ENCODE measurements at regions not wholly inside any gene's neighbourhood (a gene's known extent, or its start where the extent isn't known, plus 50 kb on each side); places are given as distances from the start of the nearest gene placed in this dataset.

- TF ChIP-seq CTCF (CRISPR knock-in tag; IDR thresholded peaks at IDR 0.05) (no peak), KDM5A (IDR thresholded peaks at IDR 0.05; ENCODE audit: borderline replicate concordance, low read length) (no peak), SOX6 (IDR thresholded peaks at IDR 0.05) (no peak), SOX6 (CRISPR knock-in tag; IDR thresholded peaks at IDR 0.05) (no peak), ZBTB44 (CRISPR knock-in tag; IDR thresholded peaks at IDR 0.05) (no peak), TFDP2 (CRISPR knock-in tag; IDR thresholded peaks at IDR 0.05) (no peak), POLR2A (IDR thresholded peaks at IDR 0.05; ENCODE audit: insufficient read depth in 1 of 2, low read depth in 2 of 2, low read length in 2 of 2) (no peak), CREM (IDR thresholded peaks at IDR 0.05) (no peak), CREM (CRISPR knock-in tag; IDR thresholded peaks at IDR 0.05) (no peak), GTF2F1 (IDR thresholded peaks at IDR 0.05; ENCODE audit: low read length) (no peak)
Measured at GRCh38 chr16:26664086-26664485, 402.6 kb upstream of the C16orf82 start.

All from HepG2 (cell line).